Ovary (tissue), 7 donors: ENCODE measurements at regions not wholly inside any gene's neighbourhood (a gene's known extent, or its start where the extent isn't known, plus 50 kb on each side); places are given as distances from the start of the nearest gene placed in this dataset.

Experiments
- DNase-seq, 5 donors: peaks; one replicate each; pipeline ENCODE4 v3.0.0-alpha.2; 2019 to 2020
- H3K27ac ChIP-seq, 2 donors: fragments of 200-600 bp; one replicate each; pipeline versions ENCODE4 v1.5.1 to v1.8.0; 2019 to 2022
- H3K27me3 ChIP-seq: fragments of 200-600 bp; one replicate; pipeline ENCODE4 v1.8.0; 2022
- H3K36me3 ChIP-seq: fragments of 200-600 bp; sonication (generic); one replicate; pipeline ENCODE4 v1.5.1; 2019
- H3K4me1 ChIP-seq: one replicate; pipeline ENCODE4 v1.8.1; 2013; ENCODE audit warnings: mild to moderate bottlenecking, moderate library complexity; ENCODE audit not compliant: insufficient read depth
- H3K4me3 ChIP-seq: fragments of 200-600 bp; sonication (generic); one replicate; pipeline ENCODE4 v1.5.1; 2017
- H3K9me3 ChIP-seq, 2 donors: fragments of 200-600 bp in 1 of 2; sonication (generic) in 1 of 2; one replicate each; pipeline versions ENCODE4 v1.5.1 to v1.8.1; 2013 to 2019; ENCODE audit warnings: mild to moderate bottlenecking in 1 of 2, moderate library complexity in 1 of 2
- EP300 ChIP-seq: sonication (generic); formaldehyde crosslinking; IDR thresholded peaks from one replicate; pipeline ENCODE4 v1.6.1; 2017; ENCODE audit warnings: antibody characterized with exemption
- POLR2A ChIP-seq: fragments of 450-650 bp; IDR thresholded peaks from one replicate; pipeline ENCODE4 v1.6.1; 2017; ENCODE audit warnings: antibody characterized with exemption, mild to moderate bottlenecking, moderate library complexity
- WGBS, 3 donors: extraction: QIAGEN DNeasy Blood & Tissue Kit in 1 of 3; methylation state at CpG; one replicate each; pipeline versions ENCODE4 v1.1.5 to v1.1.7; 2013 to 2017; 5-methylcytosine and 5-hydroxymethylcytosine counted together
- intact Hi-C, 4 donors: fragments of 100-400 bp; cut with DNase I; formaldehyde crosslinking; loops; one replicate each; pipeline versions ENCODE4 v1.11.0 to v1.15.1; 2022 to 2023
- TF ChIP-seq, protein P1 (sequence below), 3 donors: fragments of 450-650 bp in 2 of 3; fragments of 200-600 bp in 1 of 3; IDR thresholded peaks; one replicate each; pipeline versions ENCODE4 v1.5.1 to v1.8.0; 2016 to 2022; ENCODE audit warnings: antibody characterized with exemption in 3 of 3, mild to moderate bottlenecking in 1 of 3
- donor health status: DM: no; HTN: no; CAD: no; lungs with moderate emphysema.
- donor health status: DM: no; HTN: no; CAD: no.
- donor health status: Bipolar disorder and iron deficiency.
- donor health status: DM: no; HTN: no; CAD: no.
- donor health status: DM: yes; HTN: yes; CAD: no.

DNA sequence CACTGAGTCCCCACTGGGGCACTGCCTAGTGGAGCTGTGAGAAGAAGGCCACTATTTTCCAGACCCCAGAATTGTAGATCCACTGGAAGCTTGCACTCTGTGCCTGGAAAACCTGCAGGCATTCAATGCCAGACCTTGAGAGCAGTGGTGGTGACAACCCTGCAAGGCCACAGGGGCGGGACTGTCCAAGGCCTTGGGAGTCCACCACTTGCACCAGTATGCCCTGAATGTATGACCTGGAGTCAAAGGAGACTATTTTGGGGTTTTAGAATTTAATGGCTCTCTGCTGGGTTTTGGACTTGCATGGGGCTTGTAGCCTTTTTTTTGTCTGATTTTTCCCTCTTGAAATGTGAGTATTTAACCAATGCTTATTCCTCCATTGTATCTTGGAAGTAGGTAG, 145.8 kb downstream of the MSN start:
- no peaks in the 10 kb centered on the region for H3K36me3 ChIP-seq
- DNase-seq, result no peak
- TF ChIP-seq, protein P1, sequence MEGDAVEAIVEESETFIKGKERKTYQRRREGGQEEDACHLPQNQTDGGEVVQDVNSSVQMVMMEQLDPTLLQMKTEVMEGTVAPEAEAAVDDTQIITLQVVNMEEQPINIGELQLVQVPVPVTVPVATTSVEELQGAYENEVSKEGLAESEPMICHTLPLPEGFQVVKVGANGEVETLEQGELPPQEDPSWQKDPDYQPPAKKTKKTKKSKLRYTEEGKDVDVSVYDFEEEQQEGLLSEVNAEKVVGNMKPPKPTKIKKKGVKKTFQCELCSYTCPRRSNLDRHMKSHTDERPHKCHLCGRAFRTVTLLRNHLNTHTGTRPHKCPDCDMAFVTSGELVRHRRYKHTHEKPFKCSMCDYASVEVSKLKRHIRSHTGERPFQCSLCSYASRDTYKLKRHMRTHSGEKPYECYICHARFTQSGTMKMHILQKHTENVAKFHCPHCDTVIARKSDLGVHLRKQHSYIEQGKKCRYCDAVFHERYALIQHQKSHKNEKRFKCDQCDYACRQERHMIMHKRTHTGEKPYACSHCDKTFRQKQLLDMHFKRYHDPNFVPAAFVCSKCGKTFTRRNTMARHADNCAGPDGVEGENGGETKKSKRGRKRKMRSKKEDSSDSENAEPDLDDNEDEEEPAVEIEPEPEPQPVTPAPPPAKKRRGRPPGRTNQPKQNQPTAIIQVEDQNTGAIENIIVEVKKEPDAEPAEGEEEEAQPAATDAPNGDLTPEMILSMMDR (IDR thresholded peaks at IDR 0.05), result no peak
- TF ChIP-seq EP300 (no peak), POLR2A (no peak)
- no peaks in the 10 kb centered on the region for H3K4me1 ChIP-seq
- no peaks in the 10 kb centered on the region for H3K27me3 ChIP-seq
- WGBS, 3 donors, result 33 to 36% (median 33%) methylated on average over 1 of the region's 1 CpG
- H3K4me3 ChIP-seq, result no peak overlapping the region
- H3K27ac ChIP-seq, result no peak overlapping the region
- intact Hi-C loops, result no loop called here
- H3K9me3 ChIP-seq, result no peaks in the 10 kb centered on the region

DNA sequence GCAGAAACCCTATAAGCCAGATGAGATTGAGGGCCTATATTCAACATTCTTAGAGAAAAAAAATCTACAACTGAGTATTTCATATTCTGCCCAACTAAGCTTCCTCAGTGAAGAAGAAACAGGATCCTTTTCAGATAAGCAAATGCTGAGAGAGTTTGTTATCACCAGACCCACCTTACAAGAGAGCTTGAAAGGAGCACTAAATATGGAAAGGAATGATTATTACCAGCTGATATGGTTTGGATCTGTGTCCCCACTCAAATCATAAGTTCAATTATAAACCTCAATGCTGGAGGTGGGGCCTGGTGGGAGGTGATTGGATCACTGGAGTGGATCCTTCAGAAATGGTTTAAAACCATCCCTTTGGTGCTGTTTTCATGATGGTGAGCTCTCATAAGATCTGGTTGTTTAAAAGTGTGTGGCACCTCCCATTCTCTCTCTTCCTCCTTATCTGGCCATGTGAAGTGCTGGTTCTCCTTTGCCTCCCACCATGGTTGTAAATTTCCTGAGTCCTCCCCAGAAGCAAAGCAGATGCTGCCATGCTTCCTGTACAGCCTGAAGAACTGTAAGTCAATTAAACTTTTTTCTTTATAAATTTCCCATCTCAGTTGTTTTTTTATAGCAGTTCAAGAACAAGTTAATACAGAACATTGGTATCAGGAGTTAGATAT, 144.2 kb downstream of the MSN start:
- H3K4me1 ChIP-seq, result no peaks in the 10 kb centered on the region
- intact Hi-C loops, result no loop called here
- TF ChIP-seq, protein P1 (IDR thresholded peaks at IDR 0.05), result no peak
- no peak for TF ChIP-seq POLR2A
- no peak for TF ChIP-seq EP300

More for the DNA sequence above, 144.2 kb downstream of the MSN start:
- no peaks in the 10 kb centered on the region for H3K9me3 ChIP-seq
- H3K27ac ChIP-seq, result no peak overlapping the region
- no peak for DNase-seq
- no peaks in the 10 kb centered on the region for H3K36me3 ChIP-seq
- no peak overlapping the region for H3K4me3 ChIP-seq
- no peaks in the 10 kb centered on the region for H3K27me3 ChIP-seq
